Lower leg skin (tissue), 3 donors: ENCODE measurements at regions not wholly inside any gene's neighbourhood (a gene's known extent, or its start where the extent isn't known, plus 50 kb on each side); places are given as distances from the start of the nearest gene placed in this dataset.
"Not testable (repeated sequence)": the region's sequence is repeated elsewhere in the genome, so short reads cannot be mapped to it uniquely, and the experiment has no call there.

Source experiments
- POLR2A ChIP-seq, 2 donors: fragments of 450-650 bp; IDR thresholded peaks; one replicate each; pipeline ENCODE4 v1.6.1; 2016 to 2017; ENCODE audit warnings: antibody characterized with exemption in 2 of 2, mild to moderate bottlenecking in 1 of 2, moderate library complexity in 1 of 2
- TF ChIP-seq, protein P1 (sequence below), 3 donors: fragments of 450-650 bp; IDR thresholded peaks; one replicate each; pipeline ENCODE4 v1.5.1; 2016; ENCODE audit warnings: antibody characterized with exemption in 3 of 3, mild to moderate bottlenecking in 3 of 3, moderate library complexity in 2 of 3

DNA sequence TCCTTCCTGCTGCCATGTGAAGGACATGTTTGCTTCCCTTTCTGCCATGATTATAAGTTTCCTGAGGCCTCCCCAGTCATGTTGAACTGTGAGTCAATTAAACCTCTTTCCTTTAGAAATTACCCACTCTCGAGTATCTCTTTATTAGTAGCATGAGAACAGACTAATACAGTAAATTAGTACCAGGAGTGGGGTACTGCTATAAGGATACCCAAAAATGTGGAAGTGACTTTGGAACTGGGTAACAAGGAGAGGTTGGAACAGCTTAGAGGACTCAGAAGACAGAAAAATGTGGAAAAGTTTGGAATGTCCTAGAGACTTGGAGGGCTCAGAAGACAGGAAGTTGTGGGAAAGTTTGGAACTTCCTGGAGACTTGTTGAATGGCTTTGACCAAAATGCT, 283.0 kb upstream of the DEPDC1 start:
- not testable (repeated sequence) for TF ChIP-seq POLR2A (IDR thresholded peaks at IDR 0.05)
- TF ChIP-seq, protein P1, sequence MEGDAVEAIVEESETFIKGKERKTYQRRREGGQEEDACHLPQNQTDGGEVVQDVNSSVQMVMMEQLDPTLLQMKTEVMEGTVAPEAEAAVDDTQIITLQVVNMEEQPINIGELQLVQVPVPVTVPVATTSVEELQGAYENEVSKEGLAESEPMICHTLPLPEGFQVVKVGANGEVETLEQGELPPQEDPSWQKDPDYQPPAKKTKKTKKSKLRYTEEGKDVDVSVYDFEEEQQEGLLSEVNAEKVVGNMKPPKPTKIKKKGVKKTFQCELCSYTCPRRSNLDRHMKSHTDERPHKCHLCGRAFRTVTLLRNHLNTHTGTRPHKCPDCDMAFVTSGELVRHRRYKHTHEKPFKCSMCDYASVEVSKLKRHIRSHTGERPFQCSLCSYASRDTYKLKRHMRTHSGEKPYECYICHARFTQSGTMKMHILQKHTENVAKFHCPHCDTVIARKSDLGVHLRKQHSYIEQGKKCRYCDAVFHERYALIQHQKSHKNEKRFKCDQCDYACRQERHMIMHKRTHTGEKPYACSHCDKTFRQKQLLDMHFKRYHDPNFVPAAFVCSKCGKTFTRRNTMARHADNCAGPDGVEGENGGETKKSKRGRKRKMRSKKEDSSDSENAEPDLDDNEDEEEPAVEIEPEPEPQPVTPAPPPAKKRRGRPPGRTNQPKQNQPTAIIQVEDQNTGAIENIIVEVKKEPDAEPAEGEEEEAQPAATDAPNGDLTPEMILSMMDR (IDR thresholded peaks at IDR 0.05) = not testable (repeated sequence)
